ENCODE measurements at regions not wholly inside any gene's neighbourhood (a gene's known extent, or its start where the extent isn't known, plus 50 kb on each side); places are given as distances from the start of the nearest gene placed in this dataset.

- no peak for DNase-seq (ENCODE audit: low read depth)
Measured at GRCh38 chr4:122034619-122035018, 82.8 kb upstream of the TRPC3 start.

- no peak for DNase-seq (ENCODE audit: low read depth)
Measured at GRCh38 chr4:122027203-122027602, 75.3 kb upstream of the TRPC3 start.

DNA sequence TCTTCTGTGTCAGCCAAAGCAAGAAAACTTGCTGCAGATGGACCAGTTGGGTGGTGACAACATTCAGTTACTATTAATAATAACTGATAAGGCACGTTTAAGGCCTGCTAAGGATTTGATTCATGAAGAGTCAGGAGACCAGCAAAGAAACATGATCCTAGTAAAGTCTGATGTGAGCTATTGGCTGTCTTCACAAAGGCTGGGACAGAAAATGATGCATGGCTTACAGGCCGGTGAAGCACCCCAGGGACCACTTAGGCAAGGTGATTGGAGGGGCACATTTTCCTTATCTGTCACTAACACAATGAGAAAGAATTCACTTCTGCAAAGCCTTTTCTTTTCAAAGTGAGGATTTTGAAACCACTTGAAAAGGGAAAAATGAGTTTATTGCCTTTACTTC is 65.4 kb upstream of the TRPC3 start:
- no peak for DNase-seq (ENCODE audit: low read depth)

DNA sequence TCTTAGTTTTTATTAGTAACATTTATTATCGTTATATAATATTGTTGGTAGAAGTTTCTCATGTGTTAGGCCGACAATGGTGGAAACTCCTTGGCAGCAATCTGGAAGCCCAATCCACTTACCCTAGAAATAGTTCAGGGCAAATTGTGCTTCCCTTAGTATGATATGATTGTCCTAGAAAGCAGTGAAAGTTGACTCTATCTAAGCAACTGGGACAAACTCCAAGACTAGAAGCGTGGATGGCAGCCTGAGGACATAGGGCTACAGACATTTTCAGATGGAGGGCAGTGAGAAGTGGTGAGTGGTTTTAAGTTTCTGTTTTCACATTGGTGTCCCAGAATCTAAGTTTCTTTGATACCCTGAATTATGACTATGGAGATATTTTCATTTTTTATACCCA is 63.3 kb upstream of the TRPC3 start:
- no peak for DNase-seq (ENCODE audit: low read depth)

DNA sequence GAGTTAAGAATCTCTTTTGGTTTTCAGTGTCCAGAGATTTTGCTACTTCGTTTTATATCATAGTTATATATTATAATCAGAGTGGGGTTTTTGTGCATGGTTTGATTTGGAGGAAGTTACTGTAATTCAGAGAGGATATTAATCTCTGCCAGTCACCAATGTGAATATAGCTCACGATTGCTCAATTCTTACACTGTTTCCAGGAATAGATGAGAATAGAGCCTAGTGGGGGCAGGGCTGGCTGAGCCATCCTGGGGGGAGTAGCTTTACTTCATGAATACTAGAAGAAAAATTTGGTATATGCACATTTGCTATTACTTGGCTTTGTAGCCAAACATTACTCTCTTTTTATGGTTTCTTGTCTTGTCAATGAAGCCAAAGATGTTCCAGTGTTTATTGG is 60.9 kb upstream of the TRPC3 start:
- DNase-seq (ENCODE audit: low read depth) = peak; percentile 10

DNA sequence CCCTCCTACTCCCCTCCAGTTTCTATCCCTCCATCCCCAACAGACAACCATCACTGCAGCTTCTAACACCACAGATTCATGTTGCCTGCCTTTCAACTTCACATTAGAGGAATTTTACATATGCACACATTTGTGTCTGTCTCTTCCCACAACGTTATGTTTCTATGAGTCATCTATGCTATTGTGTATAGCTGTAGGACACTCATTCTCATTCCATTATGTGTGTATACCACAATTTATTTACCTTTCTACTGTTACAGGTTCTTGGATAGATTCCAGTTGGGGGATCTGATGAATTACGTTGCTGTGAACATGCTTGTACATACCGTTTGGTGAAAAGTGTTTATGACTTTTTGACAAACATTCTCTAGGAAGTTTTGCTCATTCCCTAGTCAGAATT is 58.8 kb upstream of the TRPC3 start:
- DNase-seq (ENCODE audit: low read depth) = peak; percentile 66

DNA sequence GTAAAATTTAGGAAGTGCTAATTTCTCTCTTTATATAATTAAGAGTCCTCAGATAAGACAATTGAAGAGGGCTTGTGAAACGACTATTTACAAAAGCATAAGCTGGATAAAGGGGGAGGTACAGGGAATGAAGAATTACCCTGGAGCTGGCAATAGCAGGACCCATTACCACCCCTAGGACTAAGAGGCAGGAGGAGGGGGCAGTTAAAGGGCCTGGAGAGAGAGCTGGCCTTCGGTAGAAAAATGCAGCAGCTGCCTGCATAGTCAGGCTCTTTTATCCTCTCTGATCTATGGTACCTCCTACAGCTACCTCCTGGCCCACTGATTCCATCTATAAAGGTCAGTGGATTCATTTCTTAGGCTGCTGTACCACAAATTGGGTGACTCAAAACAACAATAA is 57.7 kb upstream of the TRPC3 start:
- DNase-seq (ENCODE audit: low read depth) = no peak

DNA sequence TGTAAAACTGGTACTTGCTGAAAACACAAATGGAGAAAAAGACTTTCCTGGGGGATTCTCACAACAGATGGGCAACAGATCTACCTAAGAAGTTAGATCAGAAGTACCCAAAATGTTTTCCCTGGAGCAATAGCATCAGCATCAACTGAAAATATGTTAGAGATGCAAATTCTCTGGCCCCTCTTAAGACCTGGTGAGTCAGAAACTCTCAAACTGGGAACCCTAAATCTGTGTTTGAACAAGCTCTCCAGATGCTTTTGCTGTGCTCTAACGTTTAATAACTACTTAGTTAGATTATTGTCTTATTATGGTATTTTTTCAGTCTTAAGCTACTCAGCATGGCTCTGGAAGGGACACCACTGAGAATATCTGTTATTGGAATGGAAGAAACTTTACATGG is 55.2 kb upstream of the TRPC3 start:
- DNase-seq (ENCODE audit: low read depth) = no peak

DNA sequence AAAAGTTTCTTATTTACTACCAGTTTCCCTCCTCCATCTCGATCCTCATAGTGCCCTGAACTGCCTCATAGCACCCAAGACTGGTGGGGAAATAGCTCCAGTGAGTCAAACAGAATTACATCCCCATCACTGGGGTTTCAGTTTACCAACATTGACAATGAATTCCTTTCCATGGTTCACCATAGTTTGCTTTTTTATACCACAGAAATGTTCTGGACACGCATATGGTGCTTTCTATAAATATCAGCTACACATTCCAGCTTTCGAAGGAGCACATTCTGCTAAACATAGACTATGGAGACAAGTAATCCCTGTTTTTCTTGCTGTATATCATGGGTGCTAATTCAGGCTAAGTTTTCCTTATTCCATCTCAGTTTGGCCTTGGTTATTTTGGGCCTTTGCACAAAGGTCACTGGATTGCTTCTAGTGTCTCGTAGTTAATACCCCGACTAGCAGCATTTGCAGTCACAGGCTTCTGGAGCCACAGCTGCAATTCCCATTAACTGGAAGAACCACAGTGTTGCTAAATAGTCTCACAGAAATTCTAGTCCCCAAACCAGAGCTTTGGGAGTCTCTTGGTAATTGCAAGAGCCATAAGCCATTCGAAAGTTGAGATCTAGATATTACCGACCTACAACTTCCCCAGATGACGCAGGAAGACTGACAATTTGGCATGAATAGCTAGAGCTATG is 53.4 kb upstream of the TRPC3 start:
- DNase-seq (ENCODE audit: low read depth) = peak; percentile 44

DNA sequence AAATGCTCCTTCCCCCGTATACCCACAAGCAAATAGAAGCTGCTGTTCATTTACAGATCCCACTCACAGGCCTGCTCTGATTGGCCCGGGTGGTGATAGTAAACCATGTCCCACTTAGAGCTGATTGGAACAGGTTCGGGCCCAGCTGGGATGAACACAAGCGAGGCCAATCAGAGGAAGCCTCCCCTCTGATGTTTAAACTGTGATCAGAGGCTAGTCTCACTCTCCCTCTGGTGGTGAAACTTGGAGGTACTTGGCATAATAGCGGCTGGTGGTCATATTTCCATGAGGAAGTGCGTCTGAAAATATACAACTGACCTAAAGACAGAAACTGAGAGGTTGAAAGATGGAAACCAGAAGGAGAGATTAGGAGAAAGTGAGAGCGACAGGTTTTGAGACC is 51.5 kb upstream of the TRPC3 start:
- no peak for DNase-seq (ENCODE audit: low read depth)
